ENCODE measurements at regions not wholly inside any gene's neighbourhood (a gene's known extent, or its start where the extent isn't known, plus 50 kb on each side); places are given as distances from the start of the nearest gene placed in this dataset.

GRCh38 chr2:15786003-15786654 lies 154.2 kb upstream of the MYCN start:
- no peak for TF ChIP-seq CTCF (IDR thresholded peaks at IDR 0.05; ENCODE audit: borderline replicate concordance, extremely low read depth, low read length, poor library complexity, severe bottlenecking)
- TF ChIP-seq EZH2 (IDR thresholded peaks at IDR 0.05; ENCODE audit: borderline replicate concordance, low read depth, low read length, severe bottlenecking): no peak

All from DND-41 (cell line).